ENCODE measurements at regions not wholly inside any gene's neighbourhood (a gene's known extent, or its start where the extent isn't known, plus 50 kb on each side); places are given as distances from the start of the nearest gene placed in this dataset.
"Not testable (repeated sequence)": the region's sequence is repeated elsewhere in the genome, so short reads cannot be mapped to it uniquely, and the experiment has no call there.

- Mint-ChIP-seq H3K4me3 (ENCODE audit: unreplicated experiment) (no peak overlapping the region), H3K27me3 (ENCODE audit: unreplicated experiment) (no peaks in the 10 kb centered on the region), H3K36me3 (ENCODE audit: unreplicated experiment) (no peaks in the 10 kb centered on the region), H3K9me3 (ENCODE audit: unreplicated experiment) (peaks cover 11% of the 10 kb centered on the region), H3K27ac (ENCODE audit: unreplicated experiment) (no peak overlapping the region), H3K4me1 (ENCODE audit: unreplicated experiment) (peaks cover 20% of the 10 kb centered on the region)
- DNase-seq (ENCODE audit: extremely low spot score, unreplicated experiment): no peak
- no peak for TF ChIP-seq CTCF (IDR thresholded peaks at IDR 0.05)
These were observed 164.2 kb downstream of the C1D start for GRCh38 chr2:67898595-67898994.

- H3K36me3 Mint-ChIP-seq (ENCODE audit: unreplicated experiment): no peaks in the 10 kb centered on the region
- H3K27me3 Mint-ChIP-seq (ENCODE audit: unreplicated experiment): no peaks in the 10 kb centered on the region
- TF ChIP-seq CTCF (IDR thresholded peaks at IDR 0.05): no peak
- H3K27ac Mint-ChIP-seq (ENCODE audit: unreplicated experiment): no peak overlapping the region
- DNase-seq (ENCODE audit: extremely low spot score, unreplicated experiment): no peak
- H3K4me3 Mint-ChIP-seq (ENCODE audit: unreplicated experiment): no peak overlapping the region
- H3K4me1 Mint-ChIP-seq (ENCODE audit: unreplicated experiment): peaks cover 20% of the 10 kb centered on the region
- peaks cover 11% of the 10 kb centered on the region for H3K9me3 Mint-ChIP-seq (ENCODE audit: unreplicated experiment)
These were observed 163.6 kb downstream of the C1D start for GRCh38 chr2:67899187-67899586.

GRCh38 chr2:67900826-67901225 lies 162.0 kb downstream of the C1D start:
- Mint-ChIP-seq H3K4me3 (ENCODE audit: unreplicated experiment) (no peak overlapping the region), H3K27me3 (ENCODE audit: unreplicated experiment) (no peaks in the 10 kb centered on the region), H3K9me3 (ENCODE audit: unreplicated experiment) (peaks cover 11% of the 10 kb centered on the region), H3K27ac (ENCODE audit: unreplicated experiment) (no peak overlapping the region), H3K4me1 (ENCODE audit: unreplicated experiment) (peaks cover 11% of the 10 kb centered on the region), H3K36me3 (ENCODE audit: unreplicated experiment) (no peaks in the 10 kb centered on the region)
- no peak for DNase-seq (ENCODE audit: extremely low spot score, unreplicated experiment)
- TF ChIP-seq CTCF (IDR thresholded peaks at IDR 0.05): no peak

- TF ChIP-seq CTCF (IDR thresholded peaks at IDR 0.05): no peak
- Mint-ChIP-seq H3K4me3 (ENCODE audit: unreplicated experiment) (no peak overlapping the region), H3K4me1 (ENCODE audit: unreplicated experiment) (no peaks in the 10 kb centered on the region), H3K36me3 (ENCODE audit: unreplicated experiment) (no peaks in the 10 kb centered on the region), H3K27me3 (ENCODE audit: unreplicated experiment) (no peaks in the 10 kb centered on the region), H3K9me3 (ENCODE audit: unreplicated experiment) (peaks cover 11% of the 10 kb centered on the region), H3K27ac (ENCODE audit: unreplicated experiment) (no peak overlapping the region)
- no peak for DNase-seq (ENCODE audit: extremely low spot score, unreplicated experiment)
These were observed 158.2 kb downstream of the C1D start for GRCh38 chr2:67904566-67904965.

GRCh38 chr2:67904966-67905365 lies 157.8 kb downstream of the C1D start:
- no peak overlapping the region for H3K27ac Mint-ChIP-seq (ENCODE audit: unreplicated experiment)
- H3K9me3 Mint-ChIP-seq (ENCODE audit: unreplicated experiment): peaks cover 11% of the 10 kb centered on the region
- no peak overlapping the region for H3K4me3 Mint-ChIP-seq (ENCODE audit: unreplicated experiment)
- no peaks in the 10 kb centered on the region for H3K36me3 Mint-ChIP-seq (ENCODE audit: unreplicated experiment)
- TF ChIP-seq CTCF (IDR thresholded peaks at IDR 0.05): no peak
- no peaks in the 10 kb centered on the region for H3K27me3 Mint-ChIP-seq (ENCODE audit: unreplicated experiment)
- no peaks in the 10 kb centered on the region for H3K4me1 Mint-ChIP-seq (ENCODE audit: unreplicated experiment)
- DNase-seq (ENCODE audit: extremely low spot score, unreplicated experiment): no peak

GRCh38 chr2:67906547-67906946 lies 156.3 kb downstream of the C1D start:
- DNase-seq (ENCODE audit: extremely low spot score, unreplicated experiment): not testable (repeated sequence)

More at GRCh38 chr2:67906547-67906946, 156.3 kb downstream of the C1D start:
- H3K27ac Mint-ChIP-seq (ENCODE audit: unreplicated experiment); H3K4me1 Mint-ChIP-seq (ENCODE audit: unreplicated experiment); H3K27me3 Mint-ChIP-seq (ENCODE audit: unreplicated experiment); H3K4me3 Mint-ChIP-seq (ENCODE audit: unreplicated experiment); H3K36me3 Mint-ChIP-seq (ENCODE audit: unreplicated experiment); H3K9me3 Mint-ChIP-seq (ENCODE audit: unreplicated experiment): not testable (repeated sequence)

Data from osteocyte (in vitro differentiated cells).